ENCODE measurements at regions not wholly inside any gene's neighbourhood (a gene's known extent, or its start where the extent isn't known, plus 50 kb on each side); places are given as distances from the start of the nearest gene placed in this dataset.

GRCh38 chr18:56066524-56067213, 478.7 kb upstream of the TCF4 start:
- TF ChIP-seq CTCF (IDR thresholded peaks at IDR 0.05; ENCODE audit: control insufficient read depth, extremely low read depth, insufficient read depth) = no peak
- H3K4me3 ChIP-seq (ENCODE audit: low read depth, low read length) = no peak overlapping the region
- no peak for DNase-seq (ENCODE audit: low read depth)

- DNase-seq (ENCODE audit: low read depth) = no peak
- no peak for TF ChIP-seq CTCF (IDR thresholded peaks at IDR 0.05; ENCODE audit: control insufficient read depth, extremely low read depth, insufficient read depth)
- H3K4me3 ChIP-seq (ENCODE audit: low read depth, low read length) = no peak overlapping the region
Measured at GRCh38 chr18:56065086-56065485, 477.1 kb upstream of the TCF4 start.

- DNase-seq (ENCODE audit: low read depth) = no peak
- TF ChIP-seq CTCF (IDR thresholded peaks at IDR 0.05; ENCODE audit: control insufficient read depth, extremely low read depth, insufficient read depth) = no peak
- no peak overlapping the region for H3K4me3 ChIP-seq (ENCODE audit: low read depth, low read length)
Measured at GRCh38 chr18:56062931-56063330, 474.9 kb upstream of the TCF4 start.

DNA sequence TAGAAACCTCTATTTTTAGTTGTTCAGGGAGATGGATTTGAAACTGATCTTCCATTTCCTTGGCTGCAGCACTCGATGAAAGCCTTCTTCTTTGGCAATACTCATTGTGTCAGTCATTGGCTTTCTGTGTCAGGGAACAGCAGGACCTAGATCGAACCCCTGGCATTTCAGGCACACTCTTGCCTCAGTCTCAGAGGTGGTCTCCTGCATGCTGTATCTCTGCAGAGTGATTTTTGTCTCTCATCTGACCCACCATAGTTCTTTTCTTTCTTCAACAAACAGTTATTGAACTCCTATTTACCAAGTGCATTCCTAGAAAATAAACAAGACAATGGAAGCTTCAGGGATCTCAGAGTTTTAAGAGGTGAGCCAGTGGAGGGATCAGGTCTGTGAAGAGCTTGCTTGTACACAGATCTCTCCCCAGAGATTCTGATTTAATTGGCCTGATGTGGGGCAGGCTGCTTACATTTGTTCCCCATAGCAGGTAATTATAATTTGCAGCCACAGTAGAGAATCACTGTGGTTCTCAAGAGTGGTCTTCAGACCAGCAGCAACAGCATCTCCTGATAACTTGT, 473.1 kb upstream of the TCF4 start:
- no peak for DNase-seq (ENCODE audit: low read depth)
- no peak for TF ChIP-seq CTCF (IDR thresholded peaks at IDR 0.05; ENCODE audit: control insufficient read depth, extremely low read depth, insufficient read depth)
- H3K4me3 ChIP-seq (ENCODE audit: low read depth, low read length) = no peak overlapping the region

GRCh38 chr18:56052202-56052601, 464.2 kb upstream of the TCF4 start:
- H3K4me3 ChIP-seq (ENCODE audit: low read depth, low read length) = no peak overlapping the region
- no peak for TF ChIP-seq CTCF (IDR thresholded peaks at IDR 0.05; ENCODE audit: control insufficient read depth, extremely low read depth, insufficient read depth)
- no peak for DNase-seq (ENCODE audit: low read depth)

DNA sequence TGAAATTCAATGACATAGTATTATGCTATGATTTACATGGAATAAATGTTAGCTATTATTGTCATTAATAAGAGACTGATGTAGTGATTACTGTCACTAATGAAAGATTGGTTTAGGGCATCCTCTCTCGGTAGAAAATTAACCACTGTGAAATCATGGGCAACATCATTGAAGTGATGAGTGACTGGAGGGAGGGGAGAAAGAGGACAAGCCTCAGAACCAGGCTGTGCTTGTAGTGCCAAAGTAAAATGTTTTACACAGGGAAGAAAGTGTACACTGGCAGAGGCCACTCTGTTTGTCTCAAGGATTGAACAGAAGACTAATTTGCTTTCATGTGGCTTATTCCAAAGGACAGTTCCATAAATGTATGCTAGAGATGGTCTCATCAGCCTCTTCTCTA, 456.2 kb upstream of the TCF4 start:
- DNase-seq (ENCODE audit: low read depth) = no peak
- no peak for TF ChIP-seq CTCF (IDR thresholded peaks at IDR 0.05; ENCODE audit: control insufficient read depth, extremely low read depth, insufficient read depth)
- H3K4me3 ChIP-seq (ENCODE audit: low read depth, low read length) = no peak overlapping the region

DNA sequence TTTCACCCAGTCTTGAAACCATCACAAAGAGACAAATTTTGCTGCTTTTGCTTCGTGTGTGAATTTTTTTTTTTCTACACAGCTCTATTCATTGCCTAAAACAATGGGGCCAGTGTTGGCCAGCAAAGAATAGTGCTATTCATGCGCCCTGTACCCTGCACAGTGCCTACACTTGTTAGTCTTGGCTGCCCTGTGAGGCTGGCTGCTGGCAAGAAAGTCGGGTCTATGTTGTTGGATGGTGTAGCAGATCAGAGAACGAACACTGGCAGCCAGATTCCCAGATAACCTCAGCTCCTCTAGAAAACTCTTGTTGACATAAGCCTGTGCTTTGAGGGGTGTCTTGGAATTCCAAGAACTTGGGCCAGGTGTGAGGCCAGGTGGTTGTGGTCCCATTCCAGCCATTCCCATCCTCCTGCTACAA, 455.7 kb upstream of the TCF4 start:
- TF ChIP-seq CTCF (IDR thresholded peaks at IDR 0.05; ENCODE audit: control insufficient read depth, extremely low read depth, insufficient read depth) = no peak
- no peak overlapping the region for H3K4me3 ChIP-seq (ENCODE audit: low read depth, low read length)
- DNase-seq (ENCODE audit: low read depth) = no peak

Data from LNCaP clone FGC (cell line).